ENCODE measurements at regions not wholly inside any gene's neighbourhood (a gene's known extent, or its start where the extent isn't known, plus 50 kb on each side); places are given as distances from the start of the nearest gene placed in this dataset.

DNA sequence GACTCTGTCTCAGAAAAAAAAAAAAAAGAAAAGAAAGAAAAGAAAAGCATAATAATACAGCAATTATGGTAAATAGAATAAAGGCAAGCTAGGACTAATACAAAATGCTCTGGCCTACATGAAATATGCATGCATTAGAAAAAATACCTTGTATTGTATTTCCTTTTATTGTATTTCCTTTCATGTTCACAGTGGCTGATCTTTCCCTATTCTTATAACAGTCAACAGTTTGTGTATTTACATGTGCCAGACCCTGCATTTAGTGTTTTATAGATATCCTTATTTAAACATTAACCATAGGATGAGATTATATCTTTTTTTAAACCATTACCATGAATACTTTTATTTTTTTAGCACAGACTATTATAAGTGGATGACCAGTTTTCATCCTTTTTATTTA is 56.3 kb upstream of the ARL15 start:
- Mint-ChIP-seq H3K9me3 (ENCODE audit: low read depth, unreplicated experiment) (no peaks in the 10 kb centered on the region), H3K27ac (ENCODE audit: unreplicated experiment) (no peak overlapping the region), H3K27me3 (ENCODE audit: unreplicated experiment) (peaks cover 29% of the 10 kb centered on the region), H3K4me1 (ENCODE audit: low read depth, unreplicated experiment) (peaks cover 10% of the 10 kb centered on the region), H3K36me3 (ENCODE audit: insufficient read depth, unreplicated experiment) (no peaks in the 10 kb centered on the region), H3K4me3 (ENCODE audit: low read depth, unreplicated experiment) (no peak overlapping the region)
- intact Hi-C loops (cut with micrococcal nuclease; ENCODE audit: unreplicated experiment), result no loop called here
- TF ChIP-seq, protein P1, sequence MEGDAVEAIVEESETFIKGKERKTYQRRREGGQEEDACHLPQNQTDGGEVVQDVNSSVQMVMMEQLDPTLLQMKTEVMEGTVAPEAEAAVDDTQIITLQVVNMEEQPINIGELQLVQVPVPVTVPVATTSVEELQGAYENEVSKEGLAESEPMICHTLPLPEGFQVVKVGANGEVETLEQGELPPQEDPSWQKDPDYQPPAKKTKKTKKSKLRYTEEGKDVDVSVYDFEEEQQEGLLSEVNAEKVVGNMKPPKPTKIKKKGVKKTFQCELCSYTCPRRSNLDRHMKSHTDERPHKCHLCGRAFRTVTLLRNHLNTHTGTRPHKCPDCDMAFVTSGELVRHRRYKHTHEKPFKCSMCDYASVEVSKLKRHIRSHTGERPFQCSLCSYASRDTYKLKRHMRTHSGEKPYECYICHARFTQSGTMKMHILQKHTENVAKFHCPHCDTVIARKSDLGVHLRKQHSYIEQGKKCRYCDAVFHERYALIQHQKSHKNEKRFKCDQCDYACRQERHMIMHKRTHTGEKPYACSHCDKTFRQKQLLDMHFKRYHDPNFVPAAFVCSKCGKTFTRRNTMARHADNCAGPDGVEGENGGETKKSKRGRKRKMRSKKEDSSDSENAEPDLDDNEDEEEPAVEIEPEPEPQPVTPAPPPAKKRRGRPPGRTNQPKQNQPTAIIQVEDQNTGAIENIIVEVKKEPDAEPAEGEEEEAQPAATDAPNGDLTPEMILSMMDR (IDR thresholded peaks at IDR 0.05; ENCODE audit: unreplicated experiment), result no peak
- no peak for DNase-seq
- CTCF ChIA-PET, result interaction anchor here (1.3 kb wide), 1 partner anchor 53 kb away, joined by 3 read pairs; no protein-coding TSS in a partner anchor
- no TSS peak for BruUV-seq (replicated peaks)

DNA sequence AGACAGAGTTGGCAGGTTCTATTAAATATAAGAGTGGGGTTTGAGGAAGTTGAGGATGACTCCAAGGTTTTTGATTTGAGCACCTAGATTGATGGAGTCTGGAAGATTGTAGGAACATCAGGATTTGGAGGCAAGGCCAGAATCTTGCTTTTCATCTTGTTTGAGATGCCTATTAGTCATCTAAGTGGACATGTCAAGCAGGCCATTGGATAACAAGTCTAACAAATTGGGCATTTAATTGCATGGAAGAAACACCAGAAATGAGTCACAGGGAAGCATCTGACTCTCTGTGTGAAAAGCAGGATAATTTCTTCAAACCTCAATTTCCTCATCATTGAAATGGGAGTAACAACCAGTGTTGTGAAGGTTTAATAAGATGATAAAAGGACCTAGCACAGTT is 53.3 kb upstream of the ARL15 start:
- no peak overlapping the region for H3K4me3 Mint-ChIP-seq (ENCODE audit: low read depth, unreplicated experiment)

DNA sequence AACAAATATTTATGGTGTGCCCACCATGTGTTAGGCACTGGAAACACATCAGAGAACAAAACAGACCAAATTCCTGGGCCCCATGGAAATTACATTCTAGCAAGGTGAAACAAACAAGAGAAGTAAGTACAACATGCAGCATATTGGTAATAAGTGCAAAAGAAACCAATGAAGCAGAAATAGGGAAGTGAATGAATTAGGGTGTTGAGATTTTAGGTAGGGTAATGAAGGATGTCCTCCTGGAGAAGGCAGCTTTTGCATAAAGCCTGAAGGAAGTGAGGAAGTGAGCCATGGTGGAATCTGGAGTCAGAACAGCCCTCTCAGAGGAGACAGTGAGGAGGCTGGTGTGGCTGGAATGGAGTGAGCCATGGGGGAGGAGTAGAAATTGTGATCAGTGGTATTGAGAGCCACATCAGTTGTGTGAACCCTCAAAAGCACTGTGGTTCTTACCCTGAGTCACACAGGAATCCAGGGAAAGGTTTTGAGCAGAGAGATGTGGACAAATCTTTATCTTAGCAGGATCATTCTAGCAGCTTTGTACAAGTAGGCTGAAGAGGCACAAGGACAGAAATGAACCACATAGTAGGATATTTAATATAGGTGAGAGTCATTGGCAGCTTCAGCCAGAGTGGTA is 52.7 kb upstream of the ARL15 start:
- Mint-ChIP-seq H3K4me1 (ENCODE audit: low read depth, unreplicated experiment) (peaks cover 11% of the 10 kb centered on the region), H3K27ac (ENCODE audit: unreplicated experiment) (no peak overlapping the region), H3K9me3 (ENCODE audit: low read depth, unreplicated experiment) (no peaks in the 10 kb centered on the region), H3K27me3 (ENCODE audit: unreplicated experiment) (peaks cover 13% of the 10 kb centered on the region), H3K36me3 (ENCODE audit: insufficient read depth, unreplicated experiment) (no peaks in the 10 kb centered on the region), H3K4me3 (ENCODE audit: low read depth, unreplicated experiment) (no peak overlapping the region)
- CTCF ChIA-PET, result no interaction called here
- intact Hi-C loops (cut with micrococcal nuclease; ENCODE audit: unreplicated experiment), result no loop called here
- no peak for DNase-seq
- TF ChIP-seq, protein P1 (IDR thresholded peaks at IDR 0.05; ENCODE audit: unreplicated experiment), result no peak
- BruUV-seq (replicated peaks), result no TSS peak

More for the DNA sequence above, 53.3 kb upstream of the ARL15 start:
- DNase-seq, result no peak
- CTCF ChIA-PET, result no interaction called here
- no peaks in the 10 kb centered on the region for H3K9me3 Mint-ChIP-seq (ENCODE audit: low read depth, unreplicated experiment)
- peaks cover 11% of the 10 kb centered on the region for H3K4me1 Mint-ChIP-seq (ENCODE audit: low read depth, unreplicated experiment)
- no peak overlapping the region for H3K27ac Mint-ChIP-seq (ENCODE audit: unreplicated experiment)
- no peaks in the 10 kb centered on the region for H3K36me3 Mint-ChIP-seq (ENCODE audit: insufficient read depth, unreplicated experiment)
- intact Hi-C loops (cut with micrococcal nuclease; ENCODE audit: unreplicated experiment), result no loop called here
- TF ChIP-seq, protein P1 (IDR thresholded peaks at IDR 0.05; ENCODE audit: unreplicated experiment), result no peak
- H3K27me3 Mint-ChIP-seq (ENCODE audit: unreplicated experiment), result peaks cover 17% of the 10 kb centered on the region
- no TSS peak for BruUV-seq (replicated peaks)

DNA sequence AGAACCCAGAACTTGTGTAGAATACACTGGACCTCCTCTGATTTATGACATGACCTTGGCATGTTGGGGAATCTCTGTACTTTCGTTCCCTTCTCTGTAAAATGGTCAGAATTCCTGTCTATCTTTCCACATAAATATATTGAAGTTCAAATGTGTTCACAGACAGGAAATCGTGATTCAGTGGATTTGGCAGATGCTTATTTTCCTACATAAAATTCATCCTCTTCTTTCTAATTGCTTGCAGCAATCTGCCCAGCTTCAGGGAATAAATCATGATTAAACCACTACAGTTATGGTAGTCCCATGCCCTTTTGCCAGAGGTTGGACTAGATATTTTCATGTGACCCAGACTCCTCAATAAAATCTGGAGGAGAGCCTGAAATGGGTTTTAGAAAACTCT is 52.1 kb upstream of the ARL15 start:
- Mint-ChIP-seq H3K27ac (ENCODE audit: unreplicated experiment) (no peak overlapping the region), H3K4me3 (ENCODE audit: low read depth, unreplicated experiment) (no peak overlapping the region), H3K27me3 (ENCODE audit: unreplicated experiment) (peaks cover 13% of the 10 kb centered on the region), H3K36me3 (ENCODE audit: insufficient read depth, unreplicated experiment) (no peaks in the 10 kb centered on the region), H3K4me1 (ENCODE audit: low read depth, unreplicated experiment) (peaks cover 11% of the 10 kb centered on the region), H3K9me3 (ENCODE audit: low read depth, unreplicated experiment) (no peaks in the 10 kb centered on the region)
- TF ChIP-seq, protein P1 (IDR thresholded peaks at IDR 0.05; ENCODE audit: unreplicated experiment), result no peak
- no TSS peak for BruUV-seq (replicated peaks)
- CTCF ChIA-PET, result no interaction called here
- intact Hi-C loops (cut with micrococcal nuclease; ENCODE audit: unreplicated experiment), result no loop called here
- DNase-seq, result no peak
